ENCODE measurements at regions not wholly inside any gene's neighbourhood (a gene's known extent, or its start where the extent isn't known, plus 50 kb on each side); places are given as distances from the start of the nearest gene placed in this dataset.
"Not testable (repeated sequence)": the region's sequence is repeated elsewhere in the genome, so short reads cannot be mapped to it uniquely, and the experiment has no call there.

GRCh38 chr10:128568491-128568890, 442.3 kb upstream of the MKI67 start:
- DNase-seq, result no peak

- DNase-seq, result no peak
These were observed 443.0 kb upstream of the MKI67 start for GRCh38 chr10:128568990-128569945.

GRCh38 chr10:128570319-128570995, 444.2 kb upstream of the MKI67 start:
- no peak for DNase-seq

- DNase-seq, result no peak
These were observed 444.8 kb upstream of the MKI67 start for GRCh38 chr10:128571071-128571470.

- DNase-seq, result no peak
These were observed 445.5 kb upstream of the MKI67 start for GRCh38 chr10:128571745-128572144.

- DNase-seq, result no peak
These were observed 446.5 kb upstream of the MKI67 start for GRCh38 chr10:128572696-128573095.

- DNase-seq, result no peak
These were observed 447.1 kb upstream of the MKI67 start for GRCh38 chr10:128573281-128573845.

GRCh38 chr10:128573986-128574385, 447.8 kb upstream of the MKI67 start:
- DNase-seq, result no peak

- no peak for DNase-seq
These were observed 448.5 kb upstream of the MKI67 start for GRCh38 chr10:128574581-128575210.

GRCh38 chr10:128575761-128576160, 449.5 kb upstream of the MKI67 start:
- no peak for DNase-seq

GRCh38 chr10:128576336-128576735, 450.1 kb upstream of the MKI67 start:
- no peak for DNase-seq

GRCh38 chr10:128576943-128577670, 450.9 kb upstream of the MKI67 start:
- no peak for DNase-seq

GRCh38 chr10:128577958-128578750, 451.9 kb upstream of the MKI67 start:
- DNase-seq, result no peak

GRCh38 chr10:128578766-128579165, 452.5 kb upstream of the MKI67 start:
- DNase-seq, result no peak

GRCh38 chr10:128579280-128579865, 453.1 kb upstream of the MKI67 start:
- no peak for DNase-seq

GRCh38 chr10:128579901-128580300, 453.7 kb upstream of the MKI67 start:
- DNase-seq, result no peak

GRCh38 chr10:128583125-128583524, 456.9 kb upstream of the MKI67 start:
- DNase-seq, result not testable (repeated sequence)

GRCh38 chr10:128586599-128586998, 460.4 kb upstream of the MKI67 start:
- DNase-seq, result not testable (repeated sequence)

GRCh38 chr10:128587689-128588088, 461.5 kb upstream of the MKI67 start:
- no peak for DNase-seq

- DNase-seq, result no peak
These were observed 462.2 kb upstream of the MKI67 start for GRCh38 chr10:128588402-128588801.

GRCh38 chr10:128594688-128595087, 468.5 kb upstream of the MKI67 start:
- DNase-seq, result no peak

All from CD4-positive, alpha-beta T cell treated with Interleukin-15 for 1 hour (primary cell).